ENCODE measurements at regions not wholly inside any gene's neighbourhood (a gene's known extent, or its start where the extent isn't known, plus 50 kb on each side); places are given as distances from the start of the nearest gene placed in this dataset.

- TF ChIP-seq, protein P1, sequence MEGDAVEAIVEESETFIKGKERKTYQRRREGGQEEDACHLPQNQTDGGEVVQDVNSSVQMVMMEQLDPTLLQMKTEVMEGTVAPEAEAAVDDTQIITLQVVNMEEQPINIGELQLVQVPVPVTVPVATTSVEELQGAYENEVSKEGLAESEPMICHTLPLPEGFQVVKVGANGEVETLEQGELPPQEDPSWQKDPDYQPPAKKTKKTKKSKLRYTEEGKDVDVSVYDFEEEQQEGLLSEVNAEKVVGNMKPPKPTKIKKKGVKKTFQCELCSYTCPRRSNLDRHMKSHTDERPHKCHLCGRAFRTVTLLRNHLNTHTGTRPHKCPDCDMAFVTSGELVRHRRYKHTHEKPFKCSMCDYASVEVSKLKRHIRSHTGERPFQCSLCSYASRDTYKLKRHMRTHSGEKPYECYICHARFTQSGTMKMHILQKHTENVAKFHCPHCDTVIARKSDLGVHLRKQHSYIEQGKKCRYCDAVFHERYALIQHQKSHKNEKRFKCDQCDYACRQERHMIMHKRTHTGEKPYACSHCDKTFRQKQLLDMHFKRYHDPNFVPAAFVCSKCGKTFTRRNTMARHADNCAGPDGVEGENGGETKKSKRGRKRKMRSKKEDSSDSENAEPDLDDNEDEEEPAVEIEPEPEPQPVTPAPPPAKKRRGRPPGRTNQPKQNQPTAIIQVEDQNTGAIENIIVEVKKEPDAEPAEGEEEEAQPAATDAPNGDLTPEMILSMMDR (IDR thresholded peaks at IDR 0.05) = no peak
- TF ChIP-seq ZFX (IDR thresholded peaks at IDR 0.05; ENCODE audit: borderline replicate concordance) = no peak
Measured at GRCh38 chr14:30450631-30451545, 108.1 kb upstream of the G2E3 start.
